PC-9 (cell line): ENCODE measurements at regions not wholly inside any gene's neighbourhood (a gene's known extent, or its start where the extent isn't known, plus 50 kb on each side); places are given as distances from the start of the nearest gene placed in this dataset.

Source experiments
- EZH2 ChIP-seq: fragments of 200-600 bp; sonication (generic); IDR thresholded peaks from 2 replicates; pipeline ENCODE4 v1.8.0; 2017; ENCODE audit warnings: antibody characterized with exemption, low read depth
- TF ChIP-seq, protein P1 (sequence below): fragments of 200-600 bp; sonication (generic); conservative IDR thresholded peaks from 2 replicates; pipeline ENCODE4 v1.6.1; 2017; ENCODE audit warnings: mixed run types, antibody characterized with exemption, mild to moderate bottlenecking, moderate library complexity

DNA sequence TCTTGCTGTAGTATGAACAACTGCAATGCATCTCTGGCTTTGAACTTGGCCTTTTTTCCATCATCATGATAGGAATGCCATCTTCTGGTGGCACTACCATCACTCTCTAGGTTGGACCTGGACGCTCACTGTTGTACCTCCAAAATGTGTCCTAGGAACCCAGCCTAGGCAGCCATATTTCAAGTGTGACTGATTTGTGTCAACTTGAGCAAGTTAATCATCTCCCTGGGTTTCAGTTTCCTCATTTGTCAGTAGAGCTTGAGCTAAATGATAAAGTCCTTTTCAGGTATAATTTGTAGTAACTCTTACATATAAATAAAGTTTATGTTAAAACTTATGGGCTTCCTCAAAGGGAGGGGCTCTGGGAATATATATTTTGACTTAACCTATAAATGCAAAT lies 241.7 kb upstream of the CEP162 start:
- TF ChIP-seq, protein P1, sequence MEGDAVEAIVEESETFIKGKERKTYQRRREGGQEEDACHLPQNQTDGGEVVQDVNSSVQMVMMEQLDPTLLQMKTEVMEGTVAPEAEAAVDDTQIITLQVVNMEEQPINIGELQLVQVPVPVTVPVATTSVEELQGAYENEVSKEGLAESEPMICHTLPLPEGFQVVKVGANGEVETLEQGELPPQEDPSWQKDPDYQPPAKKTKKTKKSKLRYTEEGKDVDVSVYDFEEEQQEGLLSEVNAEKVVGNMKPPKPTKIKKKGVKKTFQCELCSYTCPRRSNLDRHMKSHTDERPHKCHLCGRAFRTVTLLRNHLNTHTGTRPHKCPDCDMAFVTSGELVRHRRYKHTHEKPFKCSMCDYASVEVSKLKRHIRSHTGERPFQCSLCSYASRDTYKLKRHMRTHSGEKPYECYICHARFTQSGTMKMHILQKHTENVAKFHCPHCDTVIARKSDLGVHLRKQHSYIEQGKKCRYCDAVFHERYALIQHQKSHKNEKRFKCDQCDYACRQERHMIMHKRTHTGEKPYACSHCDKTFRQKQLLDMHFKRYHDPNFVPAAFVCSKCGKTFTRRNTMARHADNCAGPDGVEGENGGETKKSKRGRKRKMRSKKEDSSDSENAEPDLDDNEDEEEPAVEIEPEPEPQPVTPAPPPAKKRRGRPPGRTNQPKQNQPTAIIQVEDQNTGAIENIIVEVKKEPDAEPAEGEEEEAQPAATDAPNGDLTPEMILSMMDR = no peak
- no peak for TF ChIP-seq EZH2
